ENCODE measurements at regions not wholly inside any gene's neighbourhood (a gene's known extent, or its start where the extent isn't known, plus 50 kb on each side); places are given as distances from the start of the nearest gene placed in this dataset.
"Not testable (repeated sequence)": the region's sequence is repeated elsewhere in the genome, so short reads cannot be mapped to it uniquely, and the experiment has no call there.

DNA sequence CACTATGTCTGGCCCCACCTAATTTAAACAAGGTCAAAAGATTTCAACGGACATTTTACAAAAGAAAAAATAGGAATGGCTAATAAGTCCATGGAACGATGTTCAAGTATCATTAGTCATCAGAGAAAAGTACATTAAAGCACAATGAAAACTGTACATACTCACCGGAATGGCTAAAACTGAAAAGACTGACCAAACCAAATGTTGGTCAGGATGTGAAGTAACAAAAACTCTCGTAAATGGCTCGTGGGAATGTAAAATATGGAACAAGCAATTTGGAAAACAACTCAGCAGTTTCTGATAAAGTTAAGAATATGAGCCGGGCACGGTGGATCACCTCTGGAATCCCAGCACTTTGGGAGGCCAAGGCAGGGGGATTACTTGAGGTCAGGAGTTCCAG is 65.7 kb upstream of the PARD3 start:
- H3K27me3 ChIP-seq (ENCODE audit: insufficient read depth, low read length, poor library complexity): no peaks in the 10 kb centered on the region
- H4K20me1 ChIP-seq (ENCODE audit: insufficient read depth, low read length): no peaks in the 10 kb centered on the region
- DNase-seq (no peak), ATAC-seq (ENCODE audit: insufficient read depth, low read depth) (no peak)
- H3K9ac ChIP-seq (ENCODE audit: low read depth, low read length): no peak overlapping the region
- no peak overlapping the region for H3K4me2 ChIP-seq (ENCODE audit: insufficient read depth, low read length)
- peaks cover 7% of the 10 kb centered on the region for H3K4me1 ChIP-seq (ENCODE audit: insufficient read depth, low read length)
- no peak overlapping the region for H3K4me3 ChIP-seq (ENCODE audit: low read depth in 1 of 2, low read length in 2 of 2)
- H2AFZ ChIP-seq (ENCODE audit: low read depth, low read length): no peak overlapping the region
- TF ChIP-seq EZH2 (IDR thresholded peaks at IDR 0.05; ENCODE audit: borderline replicate concordance, low read depth, low read length, severe bottlenecking): no peak
- TF ChIP-seq, protein P1, sequence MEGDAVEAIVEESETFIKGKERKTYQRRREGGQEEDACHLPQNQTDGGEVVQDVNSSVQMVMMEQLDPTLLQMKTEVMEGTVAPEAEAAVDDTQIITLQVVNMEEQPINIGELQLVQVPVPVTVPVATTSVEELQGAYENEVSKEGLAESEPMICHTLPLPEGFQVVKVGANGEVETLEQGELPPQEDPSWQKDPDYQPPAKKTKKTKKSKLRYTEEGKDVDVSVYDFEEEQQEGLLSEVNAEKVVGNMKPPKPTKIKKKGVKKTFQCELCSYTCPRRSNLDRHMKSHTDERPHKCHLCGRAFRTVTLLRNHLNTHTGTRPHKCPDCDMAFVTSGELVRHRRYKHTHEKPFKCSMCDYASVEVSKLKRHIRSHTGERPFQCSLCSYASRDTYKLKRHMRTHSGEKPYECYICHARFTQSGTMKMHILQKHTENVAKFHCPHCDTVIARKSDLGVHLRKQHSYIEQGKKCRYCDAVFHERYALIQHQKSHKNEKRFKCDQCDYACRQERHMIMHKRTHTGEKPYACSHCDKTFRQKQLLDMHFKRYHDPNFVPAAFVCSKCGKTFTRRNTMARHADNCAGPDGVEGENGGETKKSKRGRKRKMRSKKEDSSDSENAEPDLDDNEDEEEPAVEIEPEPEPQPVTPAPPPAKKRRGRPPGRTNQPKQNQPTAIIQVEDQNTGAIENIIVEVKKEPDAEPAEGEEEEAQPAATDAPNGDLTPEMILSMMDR (IDR thresholded peaks at IDR 0.05; ENCODE audit: borderline replicate concordance, extremely low read depth, low read length, poor library complexity, severe bottlenecking): no peak
- H3K36me3 ChIP-seq (ENCODE audit: insufficient read depth, low read length): no peaks in the 10 kb centered on the region
- H3K79me2 ChIP-seq (ENCODE audit: insufficient read depth, low read length): no peaks in the 10 kb centered on the region
- H3K9me3 ChIP-seq (ENCODE audit: insufficient read depth, low read length, severe bottlenecking): no peaks in the 10 kb centered on the region
- no peak overlapping the region for H3K27ac ChIP-seq (ENCODE audit: low read length)

DNA sequence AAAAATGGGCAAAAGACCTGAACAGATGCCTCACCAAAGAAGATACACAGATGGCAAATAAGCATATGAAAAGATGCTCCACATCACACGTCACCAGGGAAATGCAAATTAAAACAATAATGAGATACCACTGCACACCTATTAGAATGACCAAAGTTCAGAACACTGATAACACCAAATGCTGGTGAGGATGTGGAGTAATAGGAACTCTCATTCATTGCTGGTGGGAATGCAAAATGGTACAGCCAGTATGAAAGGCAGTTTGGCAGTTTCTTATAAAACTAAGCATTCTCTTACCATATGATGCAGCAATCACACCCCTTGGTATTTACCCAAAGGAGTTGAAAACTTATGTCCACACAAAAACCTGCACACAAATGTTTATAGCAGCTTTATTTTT is 63.6 kb upstream of the PARD3 start:
- DNase-seq; H3K4me1 ChIP-seq (ENCODE audit: insufficient read depth, low read length); H3K79me2 ChIP-seq (ENCODE audit: insufficient read depth, low read length); H2AFZ ChIP-seq (ENCODE audit: low read depth, low read length); H3K27me3 ChIP-seq (ENCODE audit: insufficient read depth, low read length, poor library complexity); H3K36me3 ChIP-seq (ENCODE audit: insufficient read depth, low read length); H3K9ac ChIP-seq (ENCODE audit: low read depth, low read length); H3K27ac ChIP-seq (ENCODE audit: low read length); H3K9me3 ChIP-seq (ENCODE audit: insufficient read depth, low read length, severe bottlenecking); ATAC-seq (ENCODE audit: insufficient read depth, low read depth); H3K4me3 ChIP-seq (ENCODE audit: low read depth in 1 of 2, low read length in 2 of 2); H3K4me2 ChIP-seq (ENCODE audit: insufficient read depth, low read length); H4K20me1 ChIP-seq (ENCODE audit: insufficient read depth, low read length): not testable (repeated sequence)

GRCh38 chr10:34875061-34875460 is 60.0 kb upstream of the PARD3 start:
- Histone ChIP-seq H2AFZ (ENCODE audit: low read depth, low read length) (no peak overlapping the region), H3K79me2 (ENCODE audit: insufficient read depth, low read length) (no peaks in the 10 kb centered on the region), H3K9me3 (ENCODE audit: insufficient read depth, low read length, severe bottlenecking) (no peaks in the 10 kb centered on the region), H3K27ac (ENCODE audit: low read length) (no peak overlapping the region), H3K4me2 (ENCODE audit: insufficient read depth, low read length) (no peak overlapping the region), H4K20me1 (ENCODE audit: insufficient read depth, low read length) (no peaks in the 10 kb centered on the region), H3K4me1 (ENCODE audit: insufficient read depth, low read length) (peaks cover 27% of the 10 kb centered on the region), H3K9ac (ENCODE audit: low read depth, low read length) (no peak overlapping the region), H3K27me3 (ENCODE audit: insufficient read depth, low read length, poor library complexity) (no peaks in the 10 kb centered on the region), H3K4me3 (ENCODE audit: low read depth in 1 of 2, low read length in 2 of 2) (no peak overlapping the region), H3K36me3 (ENCODE audit: insufficient read depth, low read length) (no peaks in the 10 kb centered on the region)
- DNase-seq: no peak
- ATAC-seq (ENCODE audit: insufficient read depth, low read depth): no peak
- no peak for TF ChIP-seq EZH2 (IDR thresholded peaks at IDR 0.05; ENCODE audit: borderline replicate concordance, low read depth, low read length, severe bottlenecking)
- TF ChIP-seq, protein P1 (IDR thresholded peaks at IDR 0.05; ENCODE audit: borderline replicate concordance, extremely low read depth, low read length, poor library complexity, severe bottlenecking): no peak

GRCh38 chr10:34872820-34873219 is 57.7 kb upstream of the PARD3 start:
- ATAC-seq (ENCODE audit: insufficient read depth, low read depth) (no peak), DNase-seq (no peak)
- Histone ChIP-seq H3K4me2 (ENCODE audit: insufficient read depth, low read length) (peak overlapping the region; percentile 38), H3K9me3 (ENCODE audit: insufficient read depth, low read length, severe bottlenecking) (no peaks in the 10 kb centered on the region), H2AFZ (ENCODE audit: low read depth, low read length) (peak overlapping the region; percentile 23), H3K9ac (ENCODE audit: low read depth, low read length) (0 out of 2 replicates have a peak overlapping the region, but pooled peaks have one; percentile 0), H3K4me3 (ENCODE audit: low read depth in 1 of 2, low read length in 2 of 2) (no peak overlapping the region), H3K36me3 (ENCODE audit: insufficient read depth, low read length) (no peaks in the 10 kb centered on the region), H3K79me2 (ENCODE audit: insufficient read depth, low read length) (no peaks in the 10 kb centered on the region), H3K4me1 (ENCODE audit: insufficient read depth, low read length) (peaks cover 49% of the 10 kb centered on the region), H4K20me1 (ENCODE audit: insufficient read depth, low read length) (no peaks in the 10 kb centered on the region), H3K27ac (ENCODE audit: low read length) (peak overlapping the region; percentile 64), H3K27me3 (ENCODE audit: insufficient read depth, low read length, poor library complexity) (no peaks in the 10 kb centered on the region)
- TF ChIP-seq, protein P1 (IDR thresholded peaks at IDR 0.05; ENCODE audit: borderline replicate concordance, extremely low read depth, low read length, poor library complexity, severe bottlenecking): no peak
- TF ChIP-seq EZH2 (IDR thresholded peaks at IDR 0.05; ENCODE audit: borderline replicate concordance, low read depth, low read length, severe bottlenecking): no peak
